DOHH2 (cell line): ENCODE measurements at regions not wholly inside any gene's neighbourhood (a gene's known extent, or its start where the extent isn't known, plus 50 kb on each side); places are given as distances from the start of the nearest gene placed in this dataset.

ENCODE experiments used
- CTCF ChIP-seq: fragments of 200-600 bp; sonication (generic); IDR thresholded peaks from one replicate; pipeline ENCODE4 v1.5.1; 2014; ENCODE audit warnings: antibody characterized with exemption, mild to moderate bottlenecking, low read depth, low read length; ENCODE audit not compliant: poor library complexity, severe bottlenecking
- EZH2phosphoT487 ChIP-seq: fragments of 200-600 bp; sonication (generic); IDR thresholded peaks from 2 replicates; pipeline ENCODE4 v1.6.1; 2017; ENCODE audit warnings: borderline replicate concordance, mild to moderate bottlenecking, antibody characterized with exemption, low read length, moderate library complexity, mixed read lengths

- TF ChIP-seq CTCF = no peak
- no peak for TF ChIP-seq EZH2phosphoT487
Observed at GRCh38 chr3:56958879-56959278, 101.6 kb upstream of the SPATA12 start.
